PFSK-1 (cell line): ENCODE measurements at regions not wholly inside any gene's neighbourhood (a gene's known extent, or its start where the extent isn't known, plus 50 kb on each side); places are given as distances from the start of the nearest gene placed in this dataset.

ENCODE experiments used
- POLR2AphosphoS5 ChIP-seq: IDR thresholded peaks from 2 replicates; pipeline ENCODE4 v1.6.1; 2012; ENCODE audit warnings: low read depth, mild to moderate bottlenecking, control low read depth, low read length, moderate library complexity
- TAF1 ChIP-seq: IDR thresholded peaks from 2 replicates; pipeline ENCODE4 v1.6.1; 2012; ENCODE audit warnings: low read length, control low read depth, borderline replicate concordance; ENCODE audit not compliant: insufficient read depth
- TF ChIP-seq, protein P1 (sequence below), 2 experiments: IDR thresholded peaks; 2 replicates each; pipeline versions ENCODE4 v1.6.1 to v1.8.0; 2011 to 2012; ENCODE audit warnings: low read depth in 2 of 2, low read length in 2 of 2, control low read depth in 1 of 2, inconsistent platforms in 1 of 2, mild to moderate bottlenecking in 1 of 2, moderate library complexity in 1 of 2; ENCODE audit not compliant: insufficient read depth in 1 of 2

DNA sequence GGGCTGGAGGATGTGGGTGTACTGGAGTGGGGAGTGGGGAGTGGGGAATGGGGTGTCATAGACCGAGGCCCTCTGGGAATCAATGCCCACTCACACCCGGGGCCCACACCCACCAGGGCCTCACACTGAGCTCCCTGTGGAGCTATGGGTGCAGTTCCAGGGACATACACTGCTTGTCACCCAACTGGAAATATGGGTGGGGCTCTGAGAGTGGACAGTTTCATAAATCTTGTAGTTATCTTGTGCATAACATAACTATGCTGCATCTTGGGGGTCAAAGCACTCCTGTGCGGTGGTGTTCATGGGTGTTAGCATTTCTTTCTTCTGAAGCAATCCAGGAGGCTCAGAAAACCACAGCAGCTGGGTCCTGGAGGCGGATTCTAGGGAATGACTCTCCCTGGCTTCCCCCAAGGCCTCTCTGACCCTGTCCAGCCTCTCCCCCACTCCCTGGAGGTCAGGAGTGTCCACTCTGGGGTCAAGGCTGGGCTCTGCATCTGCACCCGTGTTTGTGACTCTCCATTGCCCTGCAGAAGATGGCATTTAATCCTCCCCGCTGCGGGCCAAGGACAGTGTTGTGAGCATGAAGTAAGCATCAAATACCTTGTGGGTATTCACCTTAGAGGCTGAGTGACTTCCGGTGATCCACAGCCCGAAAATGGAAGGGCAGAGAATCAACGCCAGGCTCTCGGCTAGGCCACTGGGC lies 172.5 kb downstream of the CTTN start:
- TF ChIP-seq POLR2AphosphoS5 (no peak), TAF1 (no peak)
- TF ChIP-seq, protein P1, sequence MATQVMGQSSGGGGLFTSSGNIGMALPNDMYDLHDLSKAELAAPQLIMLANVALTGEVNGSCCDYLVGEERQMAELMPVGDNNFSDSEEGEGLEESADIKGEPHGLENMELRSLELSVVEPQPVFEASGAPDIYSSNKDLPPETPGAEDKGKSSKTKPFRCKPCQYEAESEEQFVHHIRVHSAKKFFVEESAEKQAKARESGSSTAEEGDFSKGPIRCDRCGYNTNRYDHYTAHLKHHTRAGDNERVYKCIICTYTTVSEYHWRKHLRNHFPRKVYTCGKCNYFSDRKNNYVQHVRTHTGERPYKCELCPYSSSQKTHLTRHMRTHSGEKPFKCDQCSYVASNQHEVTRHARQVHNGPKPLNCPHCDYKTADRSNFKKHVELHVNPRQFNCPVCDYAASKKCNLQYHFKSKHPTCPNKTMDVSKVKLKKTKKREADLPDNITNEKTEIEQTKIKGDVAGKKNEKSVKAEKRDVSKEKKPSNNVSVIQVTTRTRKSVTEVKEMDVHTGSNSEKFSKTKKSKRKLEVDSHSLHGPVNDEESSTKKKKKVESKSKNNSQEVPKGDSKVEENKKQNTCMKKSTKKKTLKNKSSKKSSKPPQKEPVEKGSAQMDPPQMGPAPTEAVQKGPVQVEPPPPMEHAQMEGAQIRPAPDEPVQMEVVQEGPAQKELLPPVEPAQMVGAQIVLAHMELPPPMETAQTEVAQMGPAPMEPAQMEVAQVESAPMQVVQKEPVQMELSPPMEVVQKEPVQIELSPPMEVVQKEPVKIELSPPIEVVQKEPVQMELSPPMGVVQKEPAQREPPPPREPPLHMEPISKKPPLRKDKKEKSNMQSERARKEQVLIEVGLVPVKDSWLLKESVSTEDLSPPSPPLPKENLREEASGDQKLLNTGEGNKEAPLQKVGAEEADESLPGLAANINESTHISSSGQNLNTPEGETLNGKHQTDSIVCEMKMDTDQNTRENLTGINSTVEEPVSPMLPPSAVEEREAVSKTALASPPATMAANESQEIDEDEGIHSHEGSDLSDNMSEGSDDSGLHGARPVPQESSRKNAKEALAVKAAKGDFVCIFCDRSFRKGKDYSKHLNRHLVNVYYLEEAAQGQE (IDR thresholded peaks at IDR 0.05; ENCODE audit: insufficient read depth in 1 of 2, low read depth in 2 of 2, low read length in 2 of 2): no peak
